ENCODE measurements at regions not wholly inside any gene's neighbourhood (a gene's known extent, or its start where the extent isn't known, plus 50 kb on each side); places are given as distances from the start of the nearest gene placed in this dataset.

GRCh38 chr15:80342148-80342547, 62.0 kb upstream of the ARNT2 start (continued):
- TF ChIP-seq, protein P1, sequence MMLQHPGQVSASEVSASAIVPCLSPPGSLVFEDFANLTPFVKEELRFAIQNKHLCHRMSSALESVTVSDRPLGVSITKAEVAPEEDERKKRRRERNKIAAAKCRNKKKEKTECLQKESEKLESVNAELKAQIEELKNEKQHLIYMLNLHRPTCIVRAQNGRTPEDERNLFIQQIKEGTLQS (IDR thresholded peaks at IDR 0.05; ENCODE audit: insufficient read depth, low read depth, low read length), result no peak

Measured in H1 (cell line).